MM.1S (cell line): ENCODE measurements at regions not wholly inside any gene's neighbourhood (a gene's known extent, or its start where the extent isn't known, plus 50 kb on each side); places are given as distances from the start of the nearest gene placed in this dataset.
A peak's percentile ranks its signal among the peaks of the same experiment; 100 is the strongest.

ENCODE experiments used
- DNase-seq: peaks from one replicate; pipeline ENCODE4 v3.0.0-alpha.2; 2015
- H2AFZ ChIP-seq: fragments of 300-600 bp; sonication (generic); 2 replicates; pipeline ENCODE4 v1.6.0; 2016; ENCODE audit warnings: antibody characterized with exemption, low read length
- H3F3A ChIP-seq: fragments of 300-600 bp; sonication (generic); 2 replicates; pipeline ENCODE4 v1.6.1; 2016; ENCODE audit warnings: mild to moderate bottlenecking, antibody characterized with exemption, low read length, moderate library complexity, mixed read lengths; ENCODE audit not compliant: insufficient read depth
- H3K27ac ChIP-seq: fragments of 300-600 bp; sonication (generic); 2 replicates; pipeline ENCODE4 v1.5.1; 2016; ENCODE audit warnings: mild to moderate bottlenecking, low read length
- H3K27me3 ChIP-seq: fragments of 300-600 bp; sonication (generic); replicated peaks from 2 replicates; pipeline ENCODE4 v1.6.0; 2016; ENCODE audit warnings: low read length; ENCODE audit not compliant: insufficient read depth
- H3K36me3 ChIP-seq: fragments of 300-600 bp; sonication (generic); replicated peaks from 2 replicates; pipeline ENCODE4 v1.6.1; 2016; ENCODE audit warnings: mild to moderate bottlenecking, low read length, mixed read lengths; ENCODE audit not compliant: insufficient read depth
- H3K4me1 ChIP-seq: fragments of 300-600 bp; sonication (generic); 2 replicates; pipeline ENCODE4 v1.6.1; 2016; ENCODE audit warnings: low read length, mixed read lengths
- H3K4me2 ChIP-seq: fragments of 300-600 bp; sonication (generic); 2 replicates; pipeline ENCODE4 v1.6.0; 2016; ENCODE audit warnings: low read depth, low read length
- H3K4me3 ChIP-seq: fragments of 300-600 bp; sonication (generic); 2 replicates; pipeline ENCODE4 v1.5.1; 2016; ENCODE audit warnings: low read length, mixed read lengths
- H3K79me2 ChIP-seq: fragments of 300-600 bp; sonication (generic); 2 replicates; pipeline ENCODE4 v1.6.1; 2016; ENCODE audit warnings: mixed run types, low read length, mixed read lengths
- H3K9ac ChIP-seq: fragments of 300-600 bp; sonication (generic); 2 replicates; pipeline ENCODE4 v1.6.1; 2016; ENCODE audit warnings: low read length, mixed read lengths
- H3K9me2 ChIP-seq: fragments of 300-600 bp; sonication (generic); replicated peaks from 2 replicates; pipeline ENCODE4 v1.6.1; 2016; ENCODE audit warnings: mild to moderate bottlenecking, low read length, mixed read lengths; ENCODE audit not compliant: insufficient read depth
- H3K9me3 ChIP-seq: fragments of 300-600 bp; sonication (generic); replicated peaks from 2 replicates; pipeline ENCODE4 v1.6.1; 2016; ENCODE audit warnings: mild to moderate bottlenecking, low read length, mixed read lengths; ENCODE audit not compliant: insufficient read depth
- H4K20me1 ChIP-seq: fragments of 300-600 bp; sonication (generic); 2 replicates; pipeline ENCODE4 v1.6.1; 2016; ENCODE audit warnings: mild to moderate bottlenecking, low read length, moderate library complexity, mixed read lengths; ENCODE audit not compliant: insufficient read depth
- EZH2 ChIP-seq: fragments of 300-600 bp; sonication (generic); optimal IDR thresholded peaks from 2 replicates; pipeline ENCODE3; 2017; ENCODE audit warnings: low read depth, mild to moderate bottlenecking, antibody characterized with exemption, low read length, mixed read lengths
- EZH2phosphoT487 ChIP-seq: fragments of 300-600 bp; sonication (generic); IDR thresholded peaks from 2 replicates; pipeline ENCODE4 v1.6.1; 2018; ENCODE audit warnings: antibody characterized with exemption, low read length
- TF ChIP-seq, protein P1 (sequence below): fragments of 300-600 bp; sonication (generic); IDR thresholded peaks from 2 replicates; pipeline ENCODE4 v1.5.1; 2016; ENCODE audit warnings: antibody characterized with exemption, low read length, mixed read lengths

DNA sequence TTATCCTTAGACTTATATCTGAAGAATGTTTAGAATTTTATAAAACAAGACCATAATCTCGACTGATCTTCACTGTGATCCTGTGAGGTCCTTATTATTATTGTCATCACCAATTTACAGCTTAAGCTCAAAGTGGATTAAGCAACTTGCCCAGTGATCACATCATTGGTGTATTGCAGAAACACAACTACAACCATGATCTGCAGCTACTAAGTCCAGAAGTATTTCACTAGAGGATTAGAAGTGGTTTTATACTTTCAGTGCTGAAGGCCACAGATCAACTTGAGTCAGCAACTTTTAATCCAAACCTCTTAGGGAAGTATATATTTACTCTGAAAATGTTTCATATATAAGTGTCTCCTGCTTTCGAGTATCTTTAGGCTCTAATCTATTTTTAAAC lies 624.3 kb upstream of the SOX9 start:
- H2AFZ ChIP-seq = no peak overlapping the region
- no peak overlapping the region for H3K9ac ChIP-seq
- H3K27ac ChIP-seq = peak overlapping the region; percentile 45; the same call in 1 of the 2 replicates
- H3K9me3 ChIP-seq = no peaks in the 10 kb centered on the region
- no peaks in the 10 kb centered on the region for H4K20me1 ChIP-seq
- H3K36me3 ChIP-seq = no peaks in the 10 kb centered on the region
- H3K9me2 ChIP-seq = no peaks in the 10 kb centered on the region
- H3K4me2 ChIP-seq = peak overlapping the region; percentile 43; the same call in 1 of the 2 replicates
- H3F3A ChIP-seq = peaks cover 19% of the 10 kb centered on the region
- TF ChIP-seq EZH2phosphoT487 (no peak), EZH2 (no peak)
- TF ChIP-seq, protein P1, sequence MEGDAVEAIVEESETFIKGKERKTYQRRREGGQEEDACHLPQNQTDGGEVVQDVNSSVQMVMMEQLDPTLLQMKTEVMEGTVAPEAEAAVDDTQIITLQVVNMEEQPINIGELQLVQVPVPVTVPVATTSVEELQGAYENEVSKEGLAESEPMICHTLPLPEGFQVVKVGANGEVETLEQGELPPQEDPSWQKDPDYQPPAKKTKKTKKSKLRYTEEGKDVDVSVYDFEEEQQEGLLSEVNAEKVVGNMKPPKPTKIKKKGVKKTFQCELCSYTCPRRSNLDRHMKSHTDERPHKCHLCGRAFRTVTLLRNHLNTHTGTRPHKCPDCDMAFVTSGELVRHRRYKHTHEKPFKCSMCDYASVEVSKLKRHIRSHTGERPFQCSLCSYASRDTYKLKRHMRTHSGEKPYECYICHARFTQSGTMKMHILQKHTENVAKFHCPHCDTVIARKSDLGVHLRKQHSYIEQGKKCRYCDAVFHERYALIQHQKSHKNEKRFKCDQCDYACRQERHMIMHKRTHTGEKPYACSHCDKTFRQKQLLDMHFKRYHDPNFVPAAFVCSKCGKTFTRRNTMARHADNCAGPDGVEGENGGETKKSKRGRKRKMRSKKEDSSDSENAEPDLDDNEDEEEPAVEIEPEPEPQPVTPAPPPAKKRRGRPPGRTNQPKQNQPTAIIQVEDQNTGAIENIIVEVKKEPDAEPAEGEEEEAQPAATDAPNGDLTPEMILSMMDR = no peak
- H3K27me3 ChIP-seq = no peaks in the 10 kb centered on the region
- H3K79me2 ChIP-seq = no peaks in the 10 kb centered on the region
- no peak overlapping the region for H3K4me3 ChIP-seq
- peaks cover 32% of the 10 kb centered on the region for H3K4me1 ChIP-seq
- peak; percentile 92 for DNase-seq

DNA sequence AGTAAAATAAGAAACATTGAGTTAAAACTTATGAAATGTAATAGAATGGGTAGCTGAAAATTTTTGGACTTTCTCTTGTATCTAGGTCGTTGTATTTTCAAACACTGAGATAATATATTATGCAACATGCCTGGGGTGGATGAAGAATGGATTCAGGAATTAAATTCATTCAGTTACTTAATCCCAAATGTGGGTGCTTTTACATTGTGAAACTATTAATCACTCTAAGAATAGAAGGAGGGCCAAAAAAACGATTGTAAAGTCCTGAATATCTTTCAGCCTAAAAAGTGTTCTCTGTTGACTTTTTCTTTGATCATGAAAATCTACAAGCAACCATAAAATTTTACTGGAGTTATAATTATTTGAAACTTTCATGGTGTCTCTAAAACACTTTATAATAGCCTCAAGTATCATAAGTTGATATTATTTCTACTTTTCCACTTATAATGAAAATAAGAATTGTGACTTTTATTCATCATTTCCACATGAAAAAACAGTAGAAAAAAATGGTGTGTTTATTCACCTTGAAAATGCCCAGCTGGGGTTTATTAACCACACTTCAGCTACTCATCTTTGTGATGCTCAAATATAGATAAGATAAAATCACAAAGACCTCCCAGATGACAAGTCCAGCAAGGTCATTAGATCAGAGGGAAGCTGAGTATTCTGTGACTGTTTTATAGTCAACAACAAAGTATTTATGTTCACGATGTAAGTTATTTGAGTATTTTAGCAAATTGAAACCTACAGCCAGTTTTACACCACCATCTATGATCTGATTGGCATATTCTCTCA lies 619.9 kb upstream of the SOX9 start:
- Histone ChIP-seq H3F3A (peaks cover 12% of the 10 kb centered on the region; the same call in 1 of the 2 replicates), H2AFZ (no peak overlapping the region), H3K79me2 (no peaks in the 10 kb centered on the region), H3K9ac (no peak overlapping the region), H3K36me3 (no peaks in the 10 kb centered on the region), H3K4me3 (no peak overlapping the region), H3K27me3 (no peaks in the 10 kb centered on the region), H3K4me2 (no peak overlapping the region), H3K27ac (no peak overlapping the region), H3K9me2 (no peaks in the 10 kb centered on the region), H3K4me1 (peaks cover 14% of the 10 kb centered on the region), H3K9me3 (no peaks in the 10 kb centered on the region), H4K20me1 (no peaks in the 10 kb centered on the region)
- no peak for TF ChIP-seq EZH2
- TF ChIP-seq EZH2phosphoT487 = no peak
- TF ChIP-seq, protein P1 = no peak
- DNase-seq = no peak

DNA sequence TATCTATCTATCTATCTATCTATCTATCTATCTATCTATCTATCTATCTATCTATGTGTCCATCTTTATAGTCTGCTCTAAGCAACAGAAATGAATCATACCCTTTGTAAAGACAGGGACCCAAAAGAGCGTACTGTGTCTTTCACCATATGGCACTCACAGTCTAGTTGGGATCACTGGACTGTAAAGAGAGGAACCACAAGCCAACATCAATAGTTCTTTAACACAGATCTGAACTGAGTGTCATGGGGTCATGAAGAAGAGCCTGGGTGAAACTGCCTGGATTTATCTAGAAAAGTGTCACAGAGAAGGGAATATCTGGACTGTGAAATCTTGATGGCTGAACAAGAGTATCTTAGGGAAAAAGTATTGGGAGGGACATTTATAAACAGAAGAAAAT lies 619.1 kb upstream of the SOX9 start:
- Histone ChIP-seq H3K79me2 (no peaks in the 10 kb centered on the region), H3K4me2 (no peak overlapping the region), H3K36me3 (no peaks in the 10 kb centered on the region), H3K4me1 (peaks cover 8% of the 10 kb centered on the region), H3K27me3 (no peaks in the 10 kb centered on the region), H3K27ac (no peak overlapping the region), H2AFZ (no peak overlapping the region), H4K20me1 (no peaks in the 10 kb centered on the region), H3K9ac (no peak overlapping the region), H3F3A (peaks cover 5% of the 10 kb centered on the region; the same call in 1 of the 2 replicates), H3K9me3 (no peaks in the 10 kb centered on the region), H3K9me2 (no peaks in the 10 kb centered on the region), H3K4me3 (no peak overlapping the region)
- TF ChIP-seq EZH2 = no peak
- no peak for TF ChIP-seq EZH2phosphoT487
- TF ChIP-seq, protein P1 = no peak
- DNase-seq = no peak
